Pancreas (tissue), 10 donors: ENCODE measurements at regions not wholly inside any gene's neighbourhood (a gene's known extent, or its start where the extent isn't known, plus 50 kb on each side); places are given as distances from the start of the nearest gene placed in this dataset.

Experiments used
- ATAC-seq, 4 donors: fragments of 200-7000 bp; cut with Tn5 transposase; one replicate each; pipeline versions ENCODE4 v1.8.0 to v1.9.1; 2020; ENCODE audit warnings: mild to moderate bottlenecking in 4 of 4, moderate library complexity in 4 of 4
- DNase-seq, 6 donors: peaks; one replicate each; pipeline ENCODE4 v3.0.0-alpha.2; 2020
- FAIRE-seq: peaks from 2 replicates; lab custom pipeline; 2012; peaks lifted over from hg19 to GRCh38; lab: Jason Lieb, UNC
- H3K27ac ChIP-seq, 4 donors: fragments of 200-600 bp; sonication (generic); 1 replicate in 3 of 4; 2 replicates in 1 of 4; pipeline versions ENCODE4 v1.5.0 to v1.8.0; 2020
- H3K27me3 ChIP-seq, 4 donors: fragments of 200-600 bp; one replicate each; pipeline ENCODE4 v1.8.0; 2021
- H3K36me3 ChIP-seq, 3 donors: fragments of 200-600 bp; sonication (generic) in 1 of 3; one replicate each; pipeline versions ENCODE4 v1.5.0 to v1.8.0; 2020 to 2021
- H3K4me1 ChIP-seq, 3 donors: fragments of 200-600 bp; one replicate each; pipeline ENCODE4 v1.8.0; 2021
- H3K4me3 ChIP-seq, 4 donors: fragments of 200-600 bp; sonication (generic) in 2 of 4; one replicate each; pipeline versions ENCODE4 v1.5.0 to v1.8.0; 2020 to 2021
- H3K9me3 ChIP-seq, 4 donors: fragments of 200-600 bp; one replicate each; pipeline ENCODE4 v1.8.0; 2021
- WGBS, 2 donors: extraction: QIAGEN DNeasy Blood & Tissue Kit; methylation state at CpG; one replicate each; pipeline ENCODE4 v1.1.7; 2013; 5-methylcytosine and 5-hydroxymethylcytosine counted together
- intact Hi-C, 3 donors: fragments of 100-400 bp; cut with DNase I; formaldehyde crosslinking; loops; one replicate each; pipeline versions ENCODE4 v1.11.1 to v1.14.2; 2022
- TF ChIP-seq, protein P1 (sequence below), 4 donors: fragments of 200-600 bp; sonication (generic) in 3 of 4; IDR thresholded peaks; one replicate each; pipeline versions ENCODE4 v1.5.0 to v1.8.0; 2021; ENCODE audit warnings: antibody characterized with exemption in 4 of 4
- donor health status: healthy with polysubstance abuse.
- donor health status: DM: no; HTN: no; CAD: no; lungs with moderate emphysema.
- donor health status: DM: no; HTN: no; CAD: no.
- donor health status: control.
- donor health status: control.
- donor health status: Bipolar disorder and iron deficiency.
- donor health status: DM: yes; HTN: yes; CAD: no.
- donor health status: DM: no; HTN: no; CAD: no.
- donor health status: DM: no; HTN: no; CAD: no.
- donor health status: DM: yes; HTN: yes; CAD: no.

DNA sequence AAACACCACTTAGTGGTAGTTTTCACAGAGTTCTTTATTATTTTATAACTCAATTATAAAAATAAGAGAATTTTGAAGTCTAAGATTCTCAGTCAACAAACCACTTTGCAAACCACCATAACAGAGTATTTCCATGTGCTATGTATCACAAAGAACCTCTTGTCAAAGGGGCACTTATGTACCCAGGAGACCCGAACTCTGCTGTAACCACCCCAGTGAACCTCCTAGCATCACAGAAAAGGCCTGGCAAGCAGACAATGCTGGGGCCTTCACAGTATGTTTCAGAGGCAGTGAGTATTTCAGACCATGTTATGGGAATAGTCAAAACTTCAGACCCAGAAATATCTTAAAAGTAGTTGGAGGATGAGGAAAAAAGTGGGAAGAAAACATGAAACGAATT lies 714.1 kb downstream of the EFNB2 start:
- intact Hi-C loops = no loop called here
- H3K9me3 ChIP-seq = no peaks in the 10 kb centered on the region
- FAIRE-seq = no peak
- no peaks in the 10 kb centered on the region for H3K4me1 ChIP-seq
- no peak overlapping the region for H3K27ac ChIP-seq
- no peak for ATAC-seq
- WGBS, 2 donors = 81 to 86% methylated on average over 2 of the region's 2 CpGs
- H3K4me3 ChIP-seq = no peak overlapping the region
- no peaks in the 10 kb centered on the region for H3K27me3 ChIP-seq
- H3K36me3 ChIP-seq = no peaks in the 10 kb centered on the region
- TF ChIP-seq, protein P1, sequence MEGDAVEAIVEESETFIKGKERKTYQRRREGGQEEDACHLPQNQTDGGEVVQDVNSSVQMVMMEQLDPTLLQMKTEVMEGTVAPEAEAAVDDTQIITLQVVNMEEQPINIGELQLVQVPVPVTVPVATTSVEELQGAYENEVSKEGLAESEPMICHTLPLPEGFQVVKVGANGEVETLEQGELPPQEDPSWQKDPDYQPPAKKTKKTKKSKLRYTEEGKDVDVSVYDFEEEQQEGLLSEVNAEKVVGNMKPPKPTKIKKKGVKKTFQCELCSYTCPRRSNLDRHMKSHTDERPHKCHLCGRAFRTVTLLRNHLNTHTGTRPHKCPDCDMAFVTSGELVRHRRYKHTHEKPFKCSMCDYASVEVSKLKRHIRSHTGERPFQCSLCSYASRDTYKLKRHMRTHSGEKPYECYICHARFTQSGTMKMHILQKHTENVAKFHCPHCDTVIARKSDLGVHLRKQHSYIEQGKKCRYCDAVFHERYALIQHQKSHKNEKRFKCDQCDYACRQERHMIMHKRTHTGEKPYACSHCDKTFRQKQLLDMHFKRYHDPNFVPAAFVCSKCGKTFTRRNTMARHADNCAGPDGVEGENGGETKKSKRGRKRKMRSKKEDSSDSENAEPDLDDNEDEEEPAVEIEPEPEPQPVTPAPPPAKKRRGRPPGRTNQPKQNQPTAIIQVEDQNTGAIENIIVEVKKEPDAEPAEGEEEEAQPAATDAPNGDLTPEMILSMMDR (IDR thresholded peaks at IDR 0.05) = no peak
- no peak for DNase-seq

DNA sequence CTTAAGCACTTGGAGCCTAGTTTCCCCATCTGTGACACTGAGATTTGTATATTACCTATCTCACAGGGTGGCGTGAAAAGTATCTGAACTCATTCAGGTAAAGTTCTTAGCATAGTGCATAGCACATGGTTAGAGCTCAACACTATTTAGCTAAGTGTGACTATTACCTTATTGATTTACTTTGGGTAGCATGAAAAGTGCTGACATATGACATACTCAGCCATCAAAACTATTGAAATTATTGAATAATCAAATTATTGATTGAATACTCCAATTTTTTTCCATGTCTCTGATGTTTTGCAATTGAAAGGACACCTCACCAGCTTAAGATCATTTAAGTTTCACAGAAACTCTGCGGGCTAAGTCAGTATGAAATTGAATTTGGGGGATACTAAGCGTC lies 715.0 kb downstream of the EFNB2 start:
- DNase-seq (no peak), ATAC-seq (no peak), FAIRE-seq (no peak)
- WGBS, 2 donors = 58 to 60% methylated on average over 3 of the region's 3 CpGs
- intact Hi-C loops = no loop called here
- TF ChIP-seq, protein P1 (IDR thresholded peaks at IDR 0.05) = no peak
- Histone ChIP-seq H3K27ac (no peak overlapping the region), H3K36me3 (no peaks in the 10 kb centered on the region), H3K4me3 (no peak overlapping the region), H3K27me3 (no peaks in the 10 kb centered on the region), H3K4me1 (no peaks in the 10 kb centered on the region), H3K9me3 (no peaks in the 10 kb centered on the region)

DNA sequence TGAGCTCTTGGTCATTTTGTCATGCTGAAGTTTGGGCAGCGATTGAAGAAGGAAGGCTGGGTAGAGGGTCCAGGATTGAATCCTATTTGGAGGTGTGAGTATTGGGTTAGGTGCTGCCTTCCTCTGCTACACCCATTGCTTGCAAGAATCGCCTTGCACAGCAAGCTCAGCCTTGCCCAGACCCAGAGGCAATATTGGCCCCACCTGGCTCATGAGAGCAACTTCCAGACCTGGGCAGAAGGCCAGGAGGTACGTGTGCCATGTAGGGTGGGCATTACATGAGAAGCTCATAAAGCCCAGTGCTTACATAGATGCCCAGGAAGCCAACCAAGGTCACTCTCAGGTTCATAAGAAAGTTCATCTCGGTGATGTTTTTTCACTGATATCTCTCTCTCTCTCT lies 718.0 kb downstream of the EFNB2 start:
- TF ChIP-seq, protein P1 (IDR thresholded peaks at IDR 0.05) = no peak
- ATAC-seq = no peak
- Histone ChIP-seq H3K4me1 (no peaks in the 10 kb centered on the region), H3K27ac (no peak overlapping the region), H3K27me3 (no peaks in the 10 kb centered on the region), H3K4me3 (no peak overlapping the region), H3K9me3 (no peaks in the 10 kb centered on the region), H3K36me3 (no peaks in the 10 kb centered on the region)
- no peak for FAIRE-seq
- DNase-seq = no peak
- WGBS, 2 donors = 79% methylated on average over 4 of the region's 4 CpGs
- intact Hi-C loops = no loop called here

DNA sequence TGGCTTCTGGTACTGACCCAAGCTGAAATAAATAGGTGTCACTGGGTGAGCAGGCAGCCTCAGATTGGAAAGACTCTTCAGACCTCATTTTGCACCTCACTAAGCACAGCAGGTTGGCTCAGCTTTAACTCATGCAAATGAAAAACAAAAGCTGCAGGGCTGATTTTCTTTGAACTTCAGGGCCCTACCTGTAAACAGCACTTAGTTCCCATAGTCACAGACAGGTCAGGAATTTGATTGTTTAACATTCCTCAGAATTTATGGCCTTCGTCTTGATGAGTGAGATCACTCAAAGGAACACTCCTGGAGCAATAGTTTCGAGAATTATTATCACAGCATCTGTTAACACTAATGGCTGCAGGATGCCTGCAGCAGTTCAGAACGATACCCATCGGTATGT lies 718.5 kb downstream of the EFNB2 start:
- Histone ChIP-seq H3K4me1 (no peaks in the 10 kb centered on the region), H3K4me3 (no peak overlapping the region), H3K36me3 (no peaks in the 10 kb centered on the region), H3K27ac (no peak overlapping the region), H3K9me3 (no peaks in the 10 kb centered on the region), H3K27me3 (no peaks in the 10 kb centered on the region)
- DNase-seq = no peak
- 54 to 58% methylated on average over 4 of the region's 4 CpGs for WGBS, 2 donors
- intact Hi-C loops = no loop called here
- TF ChIP-seq, protein P1 (IDR thresholded peaks at IDR 0.05) = no peak
- no peak for ATAC-seq
- no peak for FAIRE-seq

DNA sequence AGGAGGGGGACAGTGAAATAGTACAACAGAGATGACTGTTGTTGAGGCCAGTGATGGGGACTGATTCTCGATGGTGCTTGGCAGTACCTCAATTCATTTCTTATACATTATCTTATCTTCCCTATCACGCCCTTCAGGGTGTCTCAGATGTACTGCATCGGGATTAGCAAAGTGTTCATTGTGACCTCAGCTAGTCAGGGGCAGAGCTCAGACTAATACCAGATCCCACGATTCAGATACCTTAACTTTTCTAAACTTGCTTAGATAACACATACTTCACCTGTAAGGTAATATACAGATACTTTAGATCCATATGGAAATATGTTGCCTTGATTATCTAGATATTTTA lies 720.6 kb downstream of the EFNB2 start:
- Histone ChIP-seq H3K27me3 (no peaks in the 10 kb centered on the region), H3K4me3 (no peak overlapping the region), H3K36me3 (no peaks in the 10 kb centered on the region), H3K27ac (no peak overlapping the region), H3K9me3 (no peaks in the 10 kb centered on the region), H3K4me1 (no peaks in the 10 kb centered on the region)
- FAIRE-seq = no peak
- intact Hi-C loops = no loop called here
- TF ChIP-seq, protein P1 (IDR thresholded peaks at IDR 0.05) = no peak
- WGBS, 2 donors = 42 to 44% methylated on average over 4 of the region's 4 CpGs
- no peak for ATAC-seq
- no peak for DNase-seq
